ENCODE measurements at regions not wholly inside any gene's neighbourhood (a gene's known extent, or its start where the extent isn't known, plus 50 kb on each side); places are given as distances from the start of the nearest gene placed in this dataset.

- no peaks in the 10 kb centered on the region for H4K20me1 ChIP-seq (replicated peaks; ENCODE audit: control insufficient read depth, insufficient read depth, low read length)
- TF ChIP-seq PTRF (tag; IDR thresholded peaks at IDR 0.05) = no peak
- DNase-seq (ENCODE audit: extremely low read depth in 1 of 4, low spot score in 3 of 4) (no peak), FAIRE-seq (no peak), ATAC-seq (no peak)
- H3K9ac ChIP-seq (ENCODE audit: insufficient read depth in 1 of 2, low read depth in 2 of 2, low read length in 2 of 2) = no peak overlapping the region
- in situ Hi-C loops (cut with MboI) = no loop called here
- WGBS (ENCODE audit: insufficient coverage, low coverage, missing lambda C conversion rate) = 0% methylated on average over 5 of the region's 5 CpGs
- H2AFZ ChIP-seq (ENCODE audit: low read depth, low read length) = no peak overlapping the region
- BruUV-seq (replicated peaks) = no TSS peak
- no peaks in the 10 kb centered on the region for H3K36me3 ChIP-seq (ENCODE audit: control insufficient read depth, insufficient read depth, low read length)
- no peaks in the 10 kb centered on the region for H3K79me2 ChIP-seq (ENCODE audit: control insufficient read depth, insufficient read depth, low read length)
- H3K4me3 ChIP-seq = no peak overlapping the region
- no peak overlapping the region for H3K4me2 ChIP-seq (ENCODE audit: insufficient read depth, low read length)
- intact Hi-C loops (cut with micrococcal nuclease) = no loop called here
- no peaks in the 10 kb centered on the region for H3K9me3 ChIP-seq (replicated peaks; ENCODE audit: control insufficient read depth, insufficient read depth, low read depth, low read length)
- H3K27ac ChIP-seq (ENCODE audit: extremely low read depth, low read depth, low read length) = no peak overlapping the region
- no peaks in the 10 kb centered on the region for H3K27me3 ChIP-seq (ENCODE audit: control insufficient read depth in 2 of 2, insufficient read depth in 2 of 2, low read length in 2 of 2)
- ChIA-PET CTCF (ENCODE audit: low intra/inter-chr PET ratio) (no interaction called here), POLR2A (no interaction called here)
- no peaks in the 10 kb centered on the region for H3K4me1 ChIP-seq (replicated peaks in 1 of 2; ENCODE audit: control insufficient read depth in 2 of 2, insufficient read depth in 2 of 2, low read length in 2 of 2)
- no peaks in the 10 kb centered on the region for H3K9me1 ChIP-seq (ENCODE audit: control insufficient read depth, insufficient read depth, low read length)
Observed at GRCh38 chr16:60636117-60636516, 1400.1 kb downstream of the CDH8 start.

- FAIRE-seq = no peak
- no peak for DNase-seq (ENCODE audit: extremely low read depth in 1 of 4, low spot score in 3 of 4)
- Histone ChIP-seq H4K20me1 (replicated peaks; ENCODE audit: control insufficient read depth, insufficient read depth, low read length) (no peaks in the 10 kb centered on the region), H3K27me3 (ENCODE audit: control insufficient read depth in 2 of 2, insufficient read depth in 2 of 2, low read length in 2 of 2) (no peaks in the 10 kb centered on the region), H3K79me2 (ENCODE audit: control insufficient read depth, insufficient read depth, low read length) (no peaks in the 10 kb centered on the region), H3K4me1 (replicated peaks in 1 of 2; ENCODE audit: control insufficient read depth in 2 of 2, insufficient read depth in 2 of 2, low read length in 2 of 2) (no peaks in the 10 kb centered on the region), H3K36me3 (ENCODE audit: control insufficient read depth, insufficient read depth, low read length) (no peaks in the 10 kb centered on the region), H3K9ac (ENCODE audit: insufficient read depth in 1 of 2, low read depth in 2 of 2, low read length in 2 of 2) (no peak overlapping the region), H3K9me1 (ENCODE audit: control insufficient read depth, insufficient read depth, low read length) (no peaks in the 10 kb centered on the region), H3K4me3 (no peak overlapping the region), H3K4me2 (ENCODE audit: insufficient read depth, low read length) (no peak overlapping the region), H3K27ac (ENCODE audit: extremely low read depth, low read depth, low read length) (no peak overlapping the region), H3K9me3 (replicated peaks; ENCODE audit: control insufficient read depth, insufficient read depth, low read depth, low read length) (no peaks in the 10 kb centered on the region), H2AFZ (ENCODE audit: low read depth, low read length) (no peak overlapping the region)
- ChIA-PET CTCF (ENCODE audit: low intra/inter-chr PET ratio) (no interaction called here), POLR2A (no interaction called here)
- in situ Hi-C loops (cut with MboI) = no loop called here
- 0% methylated on average over 1 of the region's 1 CpG for WGBS (ENCODE audit: insufficient coverage, low coverage, missing lambda C conversion rate)
- no peak for ATAC-seq
- no TSS peak for BruUV-seq (replicated peaks)
- intact Hi-C loops (cut with micrococcal nuclease) = no loop called here
- TF ChIP-seq HDAC1 (IDR thresholded peaks at IDR 0.05) (no peak), FUS (optimal IDR thresholded peaks at IDR 0.05; ENCODE audit: low read depth, low read length) (no peak), ZNF589 (CRISPR knock-in tag; IDR thresholded peaks at IDR 0.05; ENCODE audit: low read depth) (no peak), CREBBP (IDR thresholded peaks at IDR 0.05; ENCODE audit: low read depth, low read length) (no peak), FIP1L1 (IDR thresholded peaks at IDR 0.05; ENCODE audit: low read depth, low read length, poor library complexity, severe bottlenecking) (no peak), ZNF584 (CRISPR knock-in tag; IDR thresholded peaks at IDR 0.05; ENCODE audit: low read depth) (no peak), ZNF592 (IDR thresholded peaks at IDR 0.05) (no peak), RBM17 (IDR thresholded peaks at IDR 0.05; ENCODE audit: borderline replicate concordance, low read depth, low read length) (no peak), KDM5B (IDR thresholded peaks at IDR 0.05; ENCODE audit: insufficient replicate concordance, low read depth, low read length) (no peak), MYBL2 (IDR thresholded peaks at IDR 0.05; ENCODE audit: low read depth) (no peak), MYBL2 (CRISPR knock-in tag; IDR thresholded peaks at IDR 0.05; ENCODE audit: borderline replicate concordance) (no peak), POLR2AphosphoS2 (IDR thresholded peaks at IDR 0.05; ENCODE audit: low read length) (no peak), CHD1 (IDR thresholded peaks at IDR 0.05; ENCODE audit: low read length) (no peak)
Observed at GRCh38 chr16:60635548-60635947, 1400.7 kb downstream of the CDH8 start.
